Lung (tissue), 11 donors: ENCODE measurements at regions not wholly inside any gene's neighbourhood (a gene's known extent, or its start where the extent isn't known, plus 50 kb on each side); places are given as distances from the start of the nearest gene placed in this dataset.

ENCODE experiments used
- ATAC-seq: fragments of 200-7000 bp; cut with Tn5 transposase; one replicate; pipeline ENCODE4 v1.9.1; 2020; ENCODE audit warnings: moderate number of reproducible peaks; ENCODE audit not compliant: insufficient read depth, low FRiP score
- DNase-seq, 3 donors: peaks; one replicate each; pipeline ENCODE4 v3.0.0-alpha.2; 2013 to 2017
- H3K27ac ChIP-seq, 2 donors: one replicate each; pipeline ENCODE4 v1.5.1; 2013; ENCODE audit warnings: mild to moderate bottlenecking in 2 of 2, moderate library complexity in 2 of 2, control low read depth in 1 of 2, inconsistent platforms in 1 of 2, low read depth in 1 of 2, low read length in 1 of 2
- H3K27me3 ChIP-seq, 3 donors: one replicate each; pipeline ENCODE4 v1.5.1; 2013; ENCODE audit warnings: low read length in 2 of 3; ENCODE audit not compliant: control insufficient read depth in 3 of 3, insufficient read depth in 3 of 3
- H3K36me3 ChIP-seq, 4 donors: one replicate each; pipeline ENCODE4 v1.5.1; 2013; ENCODE audit warnings: low read length in 4 of 4, mild to moderate bottlenecking in 1 of 4, moderate library complexity in 1 of 4; ENCODE audit not compliant: control insufficient read depth in 4 of 4, insufficient read depth in 4 of 4
- H3K4me1 ChIP-seq, 5 donors: one replicate each; pipeline ENCODE4 v1.5.1; 2013; ENCODE audit warnings: low read length in 5 of 5, mild to moderate bottlenecking in 2 of 5, moderate library complexity in 1 of 5; ENCODE audit not compliant: control insufficient read depth in 5 of 5, insufficient read depth in 5 of 5
- H3K4me3 ChIP-seq: one replicate; pipeline ENCODE4 v1.5.1; 2013; ENCODE audit warnings: mild to moderate bottlenecking, control low read depth, moderate library complexity
- H3K9ac ChIP-seq, 2 donors: one replicate each; pipeline ENCODE4 v1.5.1; 2013; ENCODE audit warnings: low read length in 2 of 2, control low read depth in 1 of 2; ENCODE audit not compliant: insufficient read depth in 1 of 2
- H3K9me3 ChIP-seq, 4 donors: one replicate each; pipeline ENCODE4 v1.5.1; 2013; ENCODE audit warnings: low read length in 3 of 4, mild to moderate bottlenecking in 1 of 4, moderate library complexity in 1 of 4; ENCODE audit not compliant: control insufficient read depth in 4 of 4, insufficient read depth in 3 of 4
- CTCF ChIP-seq: IDR thresholded peaks from 2 replicates; pipeline ENCODE4 v1.5.1; 2012; ENCODE audit warnings: mild to moderate bottlenecking; ENCODE audit errors: control extremely low read depth, extremely low read depth
- WGBS, 2 donors: extraction: QIAGEN DNeasy Blood & Tissue Kit; methylation state at CpG; one replicate each; pipeline ENCODE4 v1.1.7; 2013; 5-methylcytosine and 5-hydroxymethylcytosine counted together
- donor health status: control.
- donor health status: control.
- donor health status: Bipolar disorder and iron deficiency.
- donor health status: healthy.
- donor health status: DM: yes; HTN: yes; CAD: no.

GRCh38 chr13:103213152-103213551, 146.9 kb upstream of the SLC10A2 start:
- H3K4me3 ChIP-seq: no peak overlapping the region
- H3K27ac ChIP-seq: no peak overlapping the region
- no peaks in the 10 kb centered on the region for H3K4me1 ChIP-seq
- DNase-seq (no peak), ATAC-seq (no peak)
- no peak overlapping the region for H3K9ac ChIP-seq
- no peak for TF ChIP-seq CTCF
- no peaks in the 10 kb centered on the region for H3K36me3 ChIP-seq
- H3K27me3 ChIP-seq: no peaks in the 10 kb centered on the region
- 63 to 72% methylated on average over 7 of the region's 7 CpGs for WGBS, 2 donors
- no peaks in the 10 kb centered on the region for H3K9me3 ChIP-seq

GRCh38 chr13:103210348-103210747, 144.1 kb upstream of the SLC10A2 start:
- no peak for ATAC-seq

GRCh38 chr13:103203735-103204330, 137.6 kb upstream of the SLC10A2 start:
- ATAC-seq (no peak), DNase-seq (no peak)
- Histone ChIP-seq H3K27me3 (no peaks in the 10 kb centered on the region), H3K4me1 (no peaks in the 10 kb centered on the region), H3K9ac (no peak overlapping the region), H3K9me3 (no peaks in the 10 kb centered on the region), H3K27ac (no peak overlapping the region), H3K36me3 (no peaks in the 10 kb centered on the region), H3K4me3 (no peak overlapping the region)
- TF ChIP-seq CTCF: no peak

More at GRCh38 chr13:103210348-103210747, 144.1 kb upstream of the SLC10A2 start:
- Histone ChIP-seq H3K36me3 (no peaks in the 10 kb centered on the region), H3K27me3 (no peaks in the 10 kb centered on the region), H3K9me3 (no peaks in the 10 kb centered on the region), H3K4me1 (no peaks in the 10 kb centered on the region), H3K27ac (no peak overlapping the region), H3K4me3 (no peak overlapping the region), H3K9ac (no peak overlapping the region)
- WGBS, 2 donors: 78 to 89% methylated on average over 4 of the region's 4 CpGs
- DNase-seq: no peak
- TF ChIP-seq CTCF: no peak
